ENCODE measurements at regions not wholly inside any gene's neighbourhood (a gene's known extent, or its start where the extent isn't known, plus 50 kb on each side); places are given as distances from the start of the nearest gene placed in this dataset.

- TF ChIP-seq CTCF (IDR thresholded peaks at IDR 0.05; ENCODE audit: insufficient read depth, low read depth, low read length) (no peak), EZH2 (IDR thresholded peaks at IDR 0.05; ENCODE audit: insufficient read depth, low read length) (no peak)
These were observed 62.3 kb upstream of the FSIP2 start for GRCh38 chr2:185676316-185676715.
